Esophagus squamous epithelium (tissue), 5 donors: ENCODE measurements at regions not wholly inside any gene's neighbourhood (a gene's known extent, or its start where the extent isn't known, plus 50 kb on each side); places are given as distances from the start of the nearest gene placed in this dataset.

ENCODE experiments used
- DNase-seq: peaks from one replicate; lab custom pipeline; 2025; lab: John Stamatoyannopoulos, UW
- H3K27ac ChIP-seq, 4 donors: fragments of 200-600 bp; sonication (generic); one replicate each; pipeline ENCODE4 v1.5.1; 2016 to 2019; ENCODE audit warnings: mild to moderate bottlenecking in 1 of 4
- H3K27me3 ChIP-seq, 4 donors: fragments of 200-600 bp; sonication (generic); 1 replicate in 3 of 4; 2 replicates in 1 of 4; pipeline versions ENCODE4 v1.5.1 to v1.6.0; 2017 to 2021; ENCODE audit warnings: antibody characterized with exemption in 1 of 4
- H3K36me3 ChIP-seq, 3 donors: fragments of 200-600 bp; sonication (generic); one replicate each; pipeline ENCODE4 v1.5.1; 2016 to 2019
- H3K4me1 ChIP-seq, 3 donors: fragments of 200-600 bp; sonication (generic); one replicate each; pipeline ENCODE4 v1.5.1; 2017 to 2019
- H3K4me3 ChIP-seq, 4 donors: fragments of 200-600 bp; sonication (generic); 1 replicate in 3 of 4; 2 replicates in 1 of 4; pipeline ENCODE4 v1.5.1; 2016 to 2019; ENCODE audit warnings: mild to moderate bottlenecking in 2 of 4, moderate library complexity in 1 of 4
- H3K9me3 ChIP-seq, 3 donors: fragments of 200-600 bp; sonication (generic); one replicate each; pipeline ENCODE4 v1.5.1; 2016 to 2019
- POLR2A ChIP-seq, 4 donors: fragments of 450-650 bp; IDR thresholded peaks; one replicate each; pipeline ENCODE4 v1.6.1; 2017; ENCODE audit warnings: antibody characterized with exemption in 4 of 4, mild to moderate bottlenecking in 4 of 4, moderate library complexity in 3 of 4
- WGBS, 2 donors: methylation state at CpG; one replicate each; pipeline ENCODE4 v1.1.5; 2018; 5-methylcytosine and 5-hydroxymethylcytosine counted together
- intact Hi-C: fragments of 100-400 bp; cut with DNase I; formaldehyde crosslinking; loops from one replicate; pipeline ENCODE4 v1.15.0; 2022
- TF ChIP-seq, protein P1 (sequence below), 6 experiments: fragments of 450-650 bp in 4 of 6; fragments of 200-600 bp in 2 of 6; sonication (generic) in 2 of 6; IDR thresholded peaks; one replicate each; pipeline ENCODE4 v1.5.1; 2016 to 2019; ENCODE audit warnings: antibody characterized with exemption in 6 of 6, mild to moderate bottlenecking in 4 of 6, moderate library complexity in 4 of 6
- donor health status: DM: yes; HTN: yes; CAD: no.

- intact Hi-C loops, result no loop called here
Observed at GRCh38 chr6:22882581-22882980, 313.2 kb downstream of the HDGFL1 start.

DNA sequence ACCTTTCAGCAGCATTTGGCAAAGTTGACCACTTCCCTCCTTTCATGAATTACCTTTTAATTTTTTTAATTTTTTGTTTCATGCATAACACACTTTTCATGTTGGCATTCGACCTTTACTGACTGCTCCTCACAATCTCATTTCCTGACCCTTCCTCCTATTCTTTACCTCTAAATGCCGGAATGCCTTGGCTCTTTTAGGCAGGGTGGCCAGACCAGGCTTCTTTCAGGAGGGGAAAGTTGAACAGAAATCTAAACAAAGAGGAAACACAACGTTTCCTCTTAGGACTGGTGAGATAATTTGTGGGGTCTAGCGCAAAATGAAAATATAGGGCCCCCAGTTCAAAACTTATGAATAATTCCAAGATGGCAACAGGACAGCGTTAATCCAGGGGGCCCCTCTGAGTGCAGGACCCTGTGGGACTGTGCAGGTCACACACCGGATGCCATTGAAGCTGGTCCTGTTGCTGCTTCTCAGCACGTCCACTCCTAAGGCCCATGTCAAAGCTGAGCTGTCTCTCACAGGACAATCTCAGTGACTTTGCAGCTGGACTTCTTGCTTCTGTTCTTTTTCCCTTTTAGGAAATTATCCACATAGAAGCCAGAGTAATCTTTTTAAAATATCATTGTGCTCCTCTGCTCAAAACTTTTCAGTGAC, 313.8 kb downstream of the HDGFL1 start:
- Histone ChIP-seq H3K36me3 (no peaks in the 10 kb centered on the region), H3K27me3 (no peaks in the 10 kb centered on the region), H3K9me3 (no peaks in the 10 kb centered on the region), H3K4me1 (peaks cover 4 to 37% (median 6%) of the 10 kb centered on the region in 3 donors), H3K27ac (no peak overlapping the region), H3K4me3 (no peak overlapping the region)
- WGBS, 2 donors, result 64 to 73% methylated on average over 6 to 7 of the region's 7 CpGs
- DNase-seq, result no peak
- intact Hi-C loops, result no loop called here
- no peak for TF ChIP-seq POLR2A (IDR thresholded peaks at IDR 0.05)
- TF ChIP-seq, protein P1, sequence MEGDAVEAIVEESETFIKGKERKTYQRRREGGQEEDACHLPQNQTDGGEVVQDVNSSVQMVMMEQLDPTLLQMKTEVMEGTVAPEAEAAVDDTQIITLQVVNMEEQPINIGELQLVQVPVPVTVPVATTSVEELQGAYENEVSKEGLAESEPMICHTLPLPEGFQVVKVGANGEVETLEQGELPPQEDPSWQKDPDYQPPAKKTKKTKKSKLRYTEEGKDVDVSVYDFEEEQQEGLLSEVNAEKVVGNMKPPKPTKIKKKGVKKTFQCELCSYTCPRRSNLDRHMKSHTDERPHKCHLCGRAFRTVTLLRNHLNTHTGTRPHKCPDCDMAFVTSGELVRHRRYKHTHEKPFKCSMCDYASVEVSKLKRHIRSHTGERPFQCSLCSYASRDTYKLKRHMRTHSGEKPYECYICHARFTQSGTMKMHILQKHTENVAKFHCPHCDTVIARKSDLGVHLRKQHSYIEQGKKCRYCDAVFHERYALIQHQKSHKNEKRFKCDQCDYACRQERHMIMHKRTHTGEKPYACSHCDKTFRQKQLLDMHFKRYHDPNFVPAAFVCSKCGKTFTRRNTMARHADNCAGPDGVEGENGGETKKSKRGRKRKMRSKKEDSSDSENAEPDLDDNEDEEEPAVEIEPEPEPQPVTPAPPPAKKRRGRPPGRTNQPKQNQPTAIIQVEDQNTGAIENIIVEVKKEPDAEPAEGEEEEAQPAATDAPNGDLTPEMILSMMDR (IDR thresholded peaks at IDR 0.05), result no peak

More at GRCh38 chr6:22882581-22882980, 313.2 kb downstream of the HDGFL1 start:
- H3K36me3 ChIP-seq, result no peaks in the 10 kb centered on the region
- no peak for DNase-seq
- TF ChIP-seq, protein P1 (IDR thresholded peaks at IDR 0.05), result no peak
- no peak for TF ChIP-seq POLR2A (IDR thresholded peaks at IDR 0.05)
- peaks cover 4 to 31% (median 6%) of the 10 kb centered on the region in 3 donors for H3K4me1 ChIP-seq
- no peaks in the 10 kb centered on the region for H3K27me3 ChIP-seq
- H3K4me3 ChIP-seq, result no peak overlapping the region
- 86 to 89% methylated on average over 2 of the region's 2 CpGs for WGBS, 2 donors
- H3K9me3 ChIP-seq, result no peaks in the 10 kb centered on the region
- H3K27ac ChIP-seq, result no peak overlapping the region

GRCh38 chr6:22884456-22884855, 315.1 kb downstream of the HDGFL1 start:
- no peaks in the 10 kb centered on the region for H3K27me3 ChIP-seq
- peaks cover 4 to 44% (median 6%) of the 10 kb centered on the region in 3 donors for H3K4me1 ChIP-seq
- intact Hi-C loops, result no loop called here
- H3K36me3 ChIP-seq, result no peaks in the 10 kb centered on the region
- no peak for DNase-seq
- no peaks in the 10 kb centered on the region for H3K9me3 ChIP-seq
- no peak for TF ChIP-seq POLR2A (IDR thresholded peaks at IDR 0.05)
- TF ChIP-seq, protein P1 (IDR thresholded peaks at IDR 0.05), result no peak
- H3K4me3 ChIP-seq, result no peak overlapping the region
- WGBS, 2 donors, result 25 to 51% methylated on average over 6 of the region's 6 CpGs
- H3K27ac ChIP-seq, result no peak overlapping the region

GRCh38 chr6:22886650-22887581, 317.6 kb downstream of the HDGFL1 start:
- Histone ChIP-seq H3K27me3 (no peaks in the 10 kb centered on the region), H3K36me3 (no peaks in the 10 kb centered on the region), H3K4me1 (peaks cover 0 to 30% (median 0%) of the 10 kb centered on the region in 3 donors), H3K27ac (no peak overlapping the region), H3K9me3 (no peaks in the 10 kb centered on the region), H3K4me3 (no peak overlapping the region)
- no peak for DNase-seq
- intact Hi-C loops, result no loop called here
- 41 to 49% methylated on average over 10 of the region's 10 CpGs for WGBS, 2 donors
- TF ChIP-seq, protein P1 (IDR thresholded peaks at IDR 0.05), result no peak
- no peak for TF ChIP-seq POLR2A (IDR thresholded peaks at IDR 0.05)
